Neural progenitor cell (in vitro differentiated cells): ENCODE measurements at regions not wholly inside any gene's neighbourhood (a gene's known extent, or its start where the extent isn't known, plus 50 kb on each side); places are given as distances from the start of the nearest gene placed in this dataset.

Experiments used
- DNase-seq: peaks from one replicate; pipeline ENCODE4 v3.0.0-alpha.2; 2016; ENCODE audit warnings: low spot score
- H2AFZ ChIP-seq: fragments of 200-600 bp; sonication (generic); replicated peaks from 2 replicates; pipeline ENCODE4 v1.6.1; 2016; ENCODE audit warnings: antibody characterized with exemption
- H3F3A ChIP-seq: fragments of 200-600 bp; sonication (generic); 2 replicates; pipeline ENCODE4 v1.6.1; 2016; ENCODE audit warnings: antibody characterized with exemption, low read depth
- H3K27ac ChIP-seq: fragments of 200-600 bp; sonication (generic); 2 replicates; pipeline ENCODE4 v1.5.1; 2016; ENCODE audit warnings: mild to moderate bottlenecking
- H3K27me3 ChIP-seq: fragments of 200-600 bp; sonication (generic); 2 replicates; pipeline ENCODE4 v1.6.1; 2016; ENCODE audit warnings: mild to moderate bottlenecking, moderate library complexity
- H3K36me3 ChIP-seq: fragments of 200-600 bp; sonication (generic); 2 replicates; pipeline ENCODE4 v1.5.1; 2016
- H3K4me1 ChIP-seq: fragments of 200-600 bp; sonication (generic); 2 replicates; pipeline ENCODE4 v1.6.1; 2016; ENCODE audit warnings: mixed run types
- H3K4me2 ChIP-seq: fragments of 200-600 bp; sonication (generic); 2 replicates; pipeline ENCODE4 v1.6.1; 2016
- H3K4me3 ChIP-seq: fragments of 200-600 bp; sonication (generic); 2 replicates; pipeline ENCODE4 v1.5.1; 2016
- H3K79me2 ChIP-seq: fragments of 200-600 bp; sonication (generic); 2 replicates; pipeline ENCODE4 v1.6.1; 2016; ENCODE audit warnings: low read depth
- H3K9ac ChIP-seq: fragments of 200-600 bp; sonication (generic); 2 replicates; pipeline ENCODE4 v1.6.1; 2016
- H3K9me3 ChIP-seq: fragments of 200-600 bp; sonication (generic); 2 replicates; pipeline ENCODE4 v1.5.1; 2016; ENCODE audit warnings: low read depth
- H4K20me1 ChIP-seq: fragments of 200-600 bp; sonication (generic); 2 replicates; pipeline ENCODE4 v1.6.1; 2016; ENCODE audit warnings: low read depth
- H3K27ac Mint-ChIP-seq: 3 replicates; pipeline ENCODE4 v1.8.0; 2021; ENCODE audit warnings: mixed read lengths
- H3K27me3 Mint-ChIP-seq: 2 replicates; pipeline ENCODE4 v1.8.0; 2022; ENCODE audit warnings: low read depth, mild to moderate bottlenecking, inconsistent platforms, moderate library complexity, mixed read lengths; ENCODE audit not compliant: insufficient read depth
- H3K36me3 Mint-ChIP-seq: 3 replicates; pipeline ENCODE4 v1.8.0; 2021; ENCODE audit warnings: mixed read lengths
- H3K4me1 Mint-ChIP-seq: 3 replicates; pipeline ENCODE4 v1.8.0; 2021; ENCODE audit warnings: mixed read lengths
- H3K4me3 Mint-ChIP-seq: 3 replicates; pipeline ENCODE4 v1.8.0; 2021; ENCODE audit warnings: mild to moderate bottlenecking, moderate library complexity, mixed read lengths
- H3K9me3 Mint-ChIP-seq: 3 replicates; pipeline ENCODE4 v1.8.0; 2020; ENCODE audit warnings: mixed read lengths
- CTCF ChIP-seq: fragments of 200-600 bp; sonication (generic); IDR thresholded peaks from 2 replicates; pipeline ENCODE4 v1.5.1; 2017; ENCODE audit warnings: antibody characterized with exemption, mild to moderate bottlenecking
- EZH2 ChIP-seq: fragments of 200-600 bp; sonication (generic); IDR thresholded peaks from 2 replicates; pipeline ENCODE4 v1.6.1; 2017; ENCODE audit warnings: antibody characterized with exemption, mild to moderate bottlenecking, moderate library complexity
- EZH2phosphoT487 ChIP-seq: fragments of 200-600 bp; sonication (generic); IDR thresholded peaks from 2 replicates; pipeline ENCODE4 v1.6.1; 2017; ENCODE audit warnings: antibody characterized with exemption

DNA sequence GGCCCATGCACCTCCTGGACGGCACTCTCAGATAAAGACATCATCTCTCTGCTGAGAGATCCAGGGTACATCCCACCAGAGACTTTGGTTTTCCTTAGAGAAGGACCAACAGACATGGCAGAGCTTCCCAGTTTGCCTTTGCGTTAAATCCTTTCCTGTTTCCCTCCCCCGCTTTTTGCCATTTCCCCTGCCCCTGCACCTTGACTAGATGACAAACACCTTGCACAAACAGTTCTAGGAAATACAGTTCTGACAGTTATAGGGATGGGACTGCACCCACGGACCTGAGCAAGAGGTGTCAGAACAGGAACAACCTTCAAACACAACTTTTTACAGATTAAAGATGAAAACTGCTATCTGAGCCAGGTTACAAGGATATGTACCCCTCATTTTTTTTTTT lies 288.9 kb downstream of the MSX2 start:
- DNase-seq = no peak
- no peaks in the 10 kb centered on the region for H3K79me2 ChIP-seq
- H3K27me3 ChIP-seq = no peaks in the 10 kb centered on the region
- Mint-ChIP-seq H3K4me3 (no peak overlapping the region), H3K36me3 (no peaks in the 10 kb centered on the region), H3K4me1 (peaks cover 6% of the 10 kb centered on the region), H3K27ac (no peak overlapping the region), H3K27me3 (peaks cover 4% of the 10 kb centered on the region), H3K9me3 (peaks cover 3% of the 10 kb centered on the region)
- H3K9me3 ChIP-seq = no peaks in the 10 kb centered on the region
- no peaks in the 10 kb centered on the region for H4K20me1 ChIP-seq
- H3K36me3 ChIP-seq = no peaks in the 10 kb centered on the region
- H3F3A ChIP-seq = no peaks in the 10 kb centered on the region
- H3K4me3 ChIP-seq = no peak overlapping the region
- H3K4me1 ChIP-seq = no peaks in the 10 kb centered on the region
- no peak overlapping the region for H3K9ac ChIP-seq
- no peak for TF ChIP-seq CTCF
- no peak for TF ChIP-seq EZH2phosphoT487
- no peak for TF ChIP-seq EZH2
- H2AFZ ChIP-seq = no peak overlapping the region
- no peak overlapping the region for H3K4me2 ChIP-seq
- H3K27ac ChIP-seq = no peak overlapping the region

GRCh38 chr5:175012267-175012666 lies 287.9 kb downstream of the MSX2 start:
- H3K79me2 ChIP-seq = no peaks in the 10 kb centered on the region
- no peak for DNase-seq
- peak overlapping the region; percentile 79 for H2AFZ ChIP-seq
- no peak overlapping the region for H3K4me2 ChIP-seq
- no peaks in the 10 kb centered on the region for H3K27me3 ChIP-seq
- no peak overlapping the region for H3K4me3 ChIP-seq
- no peak overlapping the region for H3K27ac ChIP-seq
- H3K9me3 ChIP-seq = no peaks in the 10 kb centered on the region
- H3K4me1 ChIP-seq = no peaks in the 10 kb centered on the region
- H3K9ac ChIP-seq = no peak overlapping the region
- Mint-ChIP-seq H3K27ac (no peak overlapping the region), H3K27me3 (peaks cover 4% of the 10 kb centered on the region), H3K9me3 (peaks cover 3% of the 10 kb centered on the region), H3K36me3 (no peaks in the 10 kb centered on the region), H3K4me1 (peaks cover 6% of the 10 kb centered on the region), H3K4me3 (no peak overlapping the region)
- no peaks in the 10 kb centered on the region for H4K20me1 ChIP-seq
- no peaks in the 10 kb centered on the region for H3K36me3 ChIP-seq
- H3F3A ChIP-seq = no peaks in the 10 kb centered on the region
- TF ChIP-seq EZH2phosphoT487 (no peak), EZH2 (no peak), CTCF (no peak)

DNA sequence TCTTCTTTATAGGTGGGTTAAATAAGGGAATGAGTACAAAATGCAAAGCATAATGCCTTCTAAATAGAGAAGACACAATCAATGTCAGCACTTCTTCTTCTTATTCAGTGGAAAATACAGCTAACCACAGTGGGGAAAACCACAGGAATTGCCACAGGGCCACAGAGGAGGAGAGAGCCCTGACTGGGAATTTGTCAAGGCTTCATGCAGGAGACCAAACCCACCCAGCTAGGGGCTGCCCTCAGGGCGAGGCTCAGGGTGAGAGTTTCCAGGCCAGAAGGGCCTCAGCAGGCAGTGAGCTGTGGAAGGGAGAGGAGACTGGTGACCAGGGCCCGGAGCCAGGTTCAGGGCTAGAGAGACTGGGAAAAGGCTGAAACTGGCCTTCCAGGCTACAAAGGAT lies 279.1 kb downstream of the MSX2 start:
- Mint-ChIP-seq H3K27me3 (peaks cover 14% of the 10 kb centered on the region), H3K36me3 (no peaks in the 10 kb centered on the region), H3K27ac (no peak overlapping the region), H3K4me3 (no peak overlapping the region), H3K9me3 (peaks cover 3% of the 10 kb centered on the region), H3K4me1 (peaks cover 15% of the 10 kb centered on the region)
- Histone ChIP-seq H3K79me2 (no peaks in the 10 kb centered on the region), H3K9ac (no peak overlapping the region), H4K20me1 (no peaks in the 10 kb centered on the region), H2AFZ (no peak overlapping the region), H3K27ac (no peak overlapping the region), H3K36me3 (no peaks in the 10 kb centered on the region), H3K4me1 (peaks cover 8% of the 10 kb centered on the region), H3K4me3 (no peak overlapping the region), H3F3A (no peaks in the 10 kb centered on the region), H3K4me2 (no peak overlapping the region), H3K27me3 (no peaks in the 10 kb centered on the region), H3K9me3 (no peaks in the 10 kb centered on the region)
- TF ChIP-seq CTCF (no peak), EZH2 (no peak), EZH2phosphoT487 (no peak)
- DNase-seq = no peak
